HEK293 (cell line): ENCODE measurements at regions not wholly inside any gene's neighbourhood (a gene's known extent, or its start where the extent isn't known, plus 50 kb on each side); places are given as distances from the start of the nearest gene placed in this dataset.

Experiments used
- CTCF ChIA-PET: fragments of 350-600 bp; formaldehyde crosslinking; extraction: SDS; loops from one replicate; lab custom pipeline; 2021; ENCODE audit warnings: antibody characterized with exemption; lab: Yijun Ruan, JAX
- POLR2A ChIA-PET: fragments of 300-600 bp; formaldehyde crosslinking; extraction: SDS; loops from one replicate; lab custom pipeline; 2020; ENCODE audit warnings: antibody characterized with exemption, inconsistent platforms; lab: Yijun Ruan, JAX
- H3K27ac ChIP-seq: fragments of 200-500 bp; sonication (Bioruptor generic); 2 replicates; pipeline ENCODE4 v1.5.1; 2014; ENCODE audit warnings: low read depth, low read length, control low read depth, inconsistent platforms; ENCODE audit errors: extremely low read depth
- H3K36me3 ChIP-seq, 2 experiments: fragments of 200-500 bp in 1 of 2; sonication (Bioruptor generic) in 1 of 2; 1 replicate in 1 of 2; 2 replicates in 1 of 2; pipeline ENCODE4 v1.5.1; 2014 to 2017; ENCODE audit warnings: inconsistent platforms in 2 of 2, low read length in 2 of 2; ENCODE audit not compliant: control insufficient read depth in 2 of 2, insufficient read depth in 1 of 2
- H3K4me1 ChIP-seq: fragments of 200-500 bp; sonication (Bioruptor generic); 2 replicates; pipeline ENCODE4 v1.5.1; 2014; ENCODE audit warnings: mild to moderate bottlenecking, low read length, inconsistent platforms; ENCODE audit not compliant: control insufficient read depth, insufficient read depth
- H3K4me3 ChIP-seq: 2 replicates; pipeline ENCODE4 v1.5.1; 2011; ENCODE audit warnings: low read depth, mild to moderate bottlenecking, control low read depth, low read length, moderate library complexity
- H3K9me3 ChIP-seq: fragments of 200-500 bp; sonication (Bioruptor generic); 2 replicates; pipeline ENCODE4 v1.5.1; 2014; ENCODE audit warnings: low read depth, low read length, inconsistent platforms; ENCODE audit not compliant: control insufficient read depth, insufficient read depth
- KLF16 ChIP-seq: fragments of 450-650 bp; formaldehyde crosslinking; IDR thresholded peaks from 2 replicates; pipeline ENCODE4 v1.5.1; 2017; ENCODE audit warnings: missing biosample characterization, missing genetic modification characterization
- KLF7 ChIP-seq: fragments of 450-650 bp; formaldehyde crosslinking; IDR thresholded peaks from 2 replicates; pipeline ENCODE4 v1.5.1; 2016; ENCODE audit warnings: missing biosample characterization, missing genetic modification characterization, borderline replicate concordance
- PRDM10 ChIP-seq: fragments of 450-650 bp; formaldehyde crosslinking; IDR thresholded peaks from 2 replicates; pipeline ENCODE4 v1.5.1; 2016; ENCODE audit warnings: missing biosample characterization, missing genetic modification characterization
- RBAK ChIP-seq: fragments of 450-650 bp; formaldehyde crosslinking; IDR thresholded peaks from 2 replicates; pipeline ENCODE4 v1.5.1; 2016; ENCODE audit warnings: missing biosample characterization, missing genetic modification characterization
- REST ChIP-seq: fragments of 450-650 bp; formaldehyde crosslinking; IDR thresholded peaks from 2 replicates; pipeline ENCODE4 v1.5.1; 2016; ENCODE audit warnings: missing biosample characterization, missing genetic modification characterization
- SP3 ChIP-seq: fragments of 450-650 bp; formaldehyde crosslinking; IDR thresholded peaks from 2 replicates; pipeline ENCODE4 v1.5.1; 2016; ENCODE audit warnings: missing biosample characterization, missing genetic modification characterization
- ZBTB8A ChIP-seq: fragments of 450-650 bp; formaldehyde crosslinking; IDR thresholded peaks from 2 replicates; pipeline ENCODE4 v1.5.1; 2016; ENCODE audit warnings: missing biosample characterization, missing genetic modification characterization
- ZNF169 ChIP-seq: fragments of 450-650 bp; formaldehyde crosslinking; IDR thresholded peaks from 2 replicates; pipeline ENCODE4 v1.5.1; 2016; ENCODE audit warnings: missing biosample characterization, missing genetic modification characterization
- ZNF19 ChIP-seq: fragments of 450-650 bp; formaldehyde crosslinking; IDR thresholded peaks from 2 replicates; pipeline ENCODE4; 2016; ENCODE audit warnings: missing biosample characterization, missing genetic modification characterization, low read depth
- ZNF2 ChIP-seq: fragments of 450-650 bp; formaldehyde crosslinking; IDR thresholded peaks from 2 replicates; pipeline ENCODE4 v1.5.1; 2016; ENCODE audit warnings: missing biosample characterization, missing genetic modification characterization
- ZNF23 ChIP-seq: fragments of 450-650 bp; formaldehyde crosslinking; IDR thresholded peaks from 2 replicates; pipeline ENCODE4 v1.5.1; 2016; ENCODE audit warnings: missing biosample characterization, missing genetic modification characterization, borderline replicate concordance
- ZNF311 ChIP-seq: fragments of 450-650 bp; formaldehyde crosslinking; IDR thresholded peaks from 2 replicates; pipeline ENCODE4 v1.5.1; 2017; ENCODE audit warnings: missing biosample characterization, missing genetic modification characterization, borderline replicate concordance
- ZNF391 ChIP-seq: fragments of 450-650 bp; formaldehyde crosslinking; IDR thresholded peaks from 2 replicates; pipeline ENCODE4 v1.5.1; 2016; ENCODE audit warnings: low read depth, missing biosample characterization, missing genetic modification characterization, borderline replicate concordance
- ZNF416 ChIP-seq: fragments of 450-650 bp; formaldehyde crosslinking; IDR thresholded peaks from 2 replicates; pipeline ENCODE4 v1.5.1; 2016; ENCODE audit warnings: missing biosample characterization, missing genetic modification characterization
- ZNF423 ChIP-seq: fragments of 450-650 bp; formaldehyde crosslinking; IDR thresholded peaks from 2 replicates; pipeline ENCODE4 v1.5.1; 2016; ENCODE audit warnings: missing biosample characterization, missing genetic modification characterization
- ZNF501 ChIP-seq: fragments of 450-650 bp; formaldehyde crosslinking; IDR thresholded peaks from 2 replicates; pipeline ENCODE4 v1.5.1; 2016; ENCODE audit warnings: missing biosample characterization, missing genetic modification characterization
- ZNF549 ChIP-seq: fragments of 450-650 bp; IDR thresholded peaks from 2 replicates; pipeline ENCODE4 v1.5.1; 2018; ENCODE audit warnings: missing biosample characterization, missing genetic modification characterization, mild to moderate bottlenecking, inconsistent platforms, moderate library complexity
- ZNF610 ChIP-seq: fragments of 450-650 bp; formaldehyde crosslinking; IDR thresholded peaks from 2 replicates; pipeline ENCODE4 v1.5.1; 2016; ENCODE audit warnings: missing biosample characterization, missing genetic modification characterization, borderline replicate concordance
- ZNF677 ChIP-seq: fragments of 450-650 bp; IDR thresholded peaks from 2 replicates; pipeline ENCODE4 v1.5.0; 2018; ENCODE audit warnings: missing biosample characterization, mild to moderate bottlenecking, missing genetic modification characterization, moderate library complexity
- ZNF707 ChIP-seq: fragments of 450-650 bp; formaldehyde crosslinking; IDR thresholded peaks from 2 replicates; pipeline ENCODE4 v1.5.1; 2016; ENCODE audit warnings: missing biosample characterization, missing genetic modification characterization
- ZNF768 ChIP-seq: fragments of 450-650 bp; formaldehyde crosslinking; IDR thresholded peaks from 2 replicates; pipeline ENCODE4 v1.5.1; 2018; ENCODE audit warnings: missing biosample characterization, mild to moderate bottlenecking, missing genetic modification characterization
- TF ChIP-seq, protein P1 (sequence below): fragments of 450-650 bp; formaldehyde crosslinking; IDR thresholded peaks from 2 replicates; pipeline ENCODE4 v1.5.1; 2016; ENCODE audit warnings: missing biosample characterization, missing genetic modification characterization

GRCh38 chr4:62816566-62816965 lies 1592.7 kb downstream of the TECRL start:
- Histone ChIP-seq H3K9me3 (no peaks in the 10 kb centered on the region), H3K4me1 (no peaks in the 10 kb centered on the region), H3K4me3 (no peak overlapping the region), H3K27ac (no peak overlapping the region), H3K36me3 (no peaks in the 10 kb centered on the region)
- POLR2A ChIA-PET: no interaction called here
- CTCF ChIA-PET: no interaction called here
- TF ChIP-seq, protein P1, sequence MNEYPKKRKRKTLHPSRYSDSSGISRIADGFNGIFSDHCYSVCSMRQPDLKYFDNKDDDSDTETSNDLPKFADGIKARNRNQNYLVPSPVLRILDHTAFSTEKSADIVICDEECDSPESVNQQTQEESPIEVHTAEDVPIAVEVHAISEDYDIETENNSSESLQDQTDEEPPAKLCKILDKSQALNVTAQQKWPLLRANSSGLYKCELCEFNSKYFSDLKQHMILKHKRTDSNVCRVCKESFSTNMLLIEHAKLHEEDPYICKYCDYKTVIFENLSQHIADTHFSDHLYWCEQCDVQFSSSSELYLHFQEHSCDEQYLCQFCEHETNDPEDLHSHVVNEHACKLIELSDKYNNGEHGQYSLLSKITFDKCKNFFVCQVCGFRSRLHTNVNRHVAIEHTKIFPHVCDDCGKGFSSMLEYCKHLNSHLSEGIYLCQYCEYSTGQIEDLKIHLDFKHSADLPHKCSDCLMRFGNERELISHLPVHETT (tag by site-specific recombination): no peak
- TF ChIP-seq ZNF416 (tag by site-specific recombination) (no peak), ZNF549 (tag by site-specific recombination) (no peak), ZNF169 (tag by site-specific recombination) (no peak), ZNF311 (tag by site-specific recombination) (no peak), ZNF23 (tag by site-specific recombination) (no peak), ZNF610 (tag by site-specific recombination) (no peak), ZNF423 (tag by site-specific recombination) (no peak), SP3 (tag by site-specific recombination) (no peak), ZNF391 (no peak), RBAK (tag by site-specific recombination) (no peak)
- TF ChIP-seq, all 188 proteins: peak for 0

GRCh38 chr4:62814510-62815047 lies 1594.7 kb downstream of the TECRL start:
- CTCF ChIA-PET: no interaction called here
- no peak for TF ChIP-seq ZNF677
- TF ChIP-seq ZNF501 (tag by site-specific recombination): no peak
- TF ChIP-seq ZNF416 (tag by site-specific recombination): no peak
- TF ChIP-seq PRDM10: no peak
- no peak for TF ChIP-seq KLF7 (tag by site-specific recombination)
- no peak for TF ChIP-seq ZNF19 (tag by site-specific recombination)
- TF ChIP-seq KLF16 (tag by site-specific recombination): no peak
- TF ChIP-seq REST: no peak
- TF ChIP-seq ZBTB8A (tag by site-specific recombination): no peak
- no peak for TF ChIP-seq ZNF707 (tag by site-specific recombination)
- no peak for TF ChIP-seq ZNF2 (tag by site-specific recombination)
- TF ChIP-seq ZNF768 (tag by site-specific recombination): no peak
- TF ChIP-seq, all 188 proteins: peak for 0
- Histone ChIP-seq H3K4me1 (no peaks in the 10 kb centered on the region), H3K27ac (no peak overlapping the region), H3K36me3 (no peaks in the 10 kb centered on the region), H3K9me3 (no peaks in the 10 kb centered on the region), H3K4me3 (no peak overlapping the region)
- POLR2A ChIA-PET: no interaction called here
